ENCODE measurements at regions not wholly inside any gene's neighbourhood (a gene's known extent, or its start where the extent isn't known, plus 50 kb on each side); places are given as distances from the start of the nearest gene placed in this dataset.

GRCh38 chr1:29451368-29451892, 215.1 kb downstream of the PTPRU start:
- peaks cover 3% of the 10 kb centered on the region for H3K9me3 Mint-ChIP-seq
- no peak for TF ChIP-seq CTCF (IDR thresholded peaks at IDR 0.05; ENCODE audit: unreplicated experiment in 3 of 3)
- no peak overlapping the region for H3K27ac Mint-ChIP-seq
- peaks cover 16% of the 10 kb centered on the region for H3K4me1 Mint-ChIP-seq
- peaks cover 18% of the 10 kb centered on the region for H3K27me3 Mint-ChIP-seq (ENCODE audit: low read depth)
- no peaks in the 10 kb centered on the region for H3K36me3 Mint-ChIP-seq (ENCODE audit: low read depth)
- H3K4me3 Mint-ChIP-seq = no peak overlapping the region

GRCh38 chr1:29450591-29450990, 214.3 kb downstream of the PTPRU start:
- H3K4me3 Mint-ChIP-seq = no peak overlapping the region
- H3K36me3 Mint-ChIP-seq (ENCODE audit: low read depth) = no peaks in the 10 kb centered on the region
- H3K27ac Mint-ChIP-seq = no peak overlapping the region
- H3K27me3 Mint-ChIP-seq (ENCODE audit: low read depth) = peaks cover 25% of the 10 kb centered on the region
- peaks cover 16% of the 10 kb centered on the region for H3K4me1 Mint-ChIP-seq
- no peaks in the 10 kb centered on the region for H3K9me3 Mint-ChIP-seq
- TF ChIP-seq CTCF (IDR thresholded peaks at IDR 0.05; ENCODE audit: unreplicated experiment in 3 of 3) = no peak

GRCh38 chr1:29448456-29449235, 212.3 kb downstream of the PTPRU start:
- no peaks in the 10 kb centered on the region for H3K9me3 Mint-ChIP-seq

GRCh38 chr1:29447368-29447767, 211.0 kb downstream of the PTPRU start:
- H3K27me3 Mint-ChIP-seq (ENCODE audit: low read depth) = peaks cover 45% of the 10 kb centered on the region

More at GRCh38 chr1:29448456-29449235, 212.3 kb downstream of the PTPRU start:
- H3K4me1 Mint-ChIP-seq = peaks cover 15% of the 10 kb centered on the region
- no peaks in the 10 kb centered on the region for H3K36me3 Mint-ChIP-seq (ENCODE audit: low read depth)
- H3K27me3 Mint-ChIP-seq (ENCODE audit: low read depth) = peaks cover 38% of the 10 kb centered on the region
- TF ChIP-seq CTCF (IDR thresholded peaks at IDR 0.05; ENCODE audit: unreplicated experiment in 3 of 3) = no peak
- no peak overlapping the region for H3K27ac Mint-ChIP-seq
- H3K4me3 Mint-ChIP-seq = no peak overlapping the region

GRCh38 chr1:29444782-29445729, 208.7 kb downstream of the PTPRU start:
- Mint-ChIP-seq H3K4me3 (no peak overlapping the region), H3K4me1 (no peaks in the 10 kb centered on the region), H3K9me3 (no peaks in the 10 kb centered on the region), H3K27me3 (ENCODE audit: low read depth) (peaks cover 42% of the 10 kb centered on the region), H3K36me3 (ENCODE audit: low read depth) (no peaks in the 10 kb centered on the region), H3K27ac (no peak overlapping the region)
- no peak for TF ChIP-seq CTCF (IDR thresholded peaks at IDR 0.05; ENCODE audit: unreplicated experiment in 3 of 3)

More at GRCh38 chr1:29447368-29447767, 211.0 kb downstream of the PTPRU start:
- no peak overlapping the region for H3K4me3 Mint-ChIP-seq
- TF ChIP-seq CTCF (IDR thresholded peaks at IDR 0.05; ENCODE audit: unreplicated experiment in 3 of 3) = no peak
- H3K36me3 Mint-ChIP-seq (ENCODE audit: low read depth) = no peaks in the 10 kb centered on the region
- H3K27ac Mint-ChIP-seq = peak overlapping the region in 1 of 3 experiments; percentile 16
- H3K9me3 Mint-ChIP-seq = no peaks in the 10 kb centered on the region
- H3K4me1 Mint-ChIP-seq = peaks cover 3% of the 10 kb centered on the region
